H9 (cell line): ENCODE measurements at regions not wholly inside any gene's neighbourhood (a gene's known extent, or its start where the extent isn't known, plus 50 kb on each side); places are given as distances from the start of the nearest gene placed in this dataset.

Experiments used
- DNase-seq: peaks from one replicate; pipeline ENCODE4 v3.0.0-alpha.2; 2017
- H2AFZ ChIP-seq: one replicate; pipeline ENCODE4 v1.6.1; 2013; ENCODE audit warnings: mild to moderate bottlenecking, low read length, control low read depth, moderate library complexity
- H2AK5ac ChIP-seq: 2 replicates; pipeline ENCODE4 v1.6.1; 2013; ENCODE audit warnings: low read length, control low read depth, mixed read lengths; ENCODE audit not compliant: insufficient read length
- H2BK120ac ChIP-seq: one replicate; pipeline ENCODE4 v1.6.1; 2013; ENCODE audit warnings: low read depth, mild to moderate bottlenecking, low read length, control low read depth, inconsistent platforms; ENCODE audit not compliant: poor library complexity, severe bottlenecking
- H2BK12ac ChIP-seq: 2 replicates; pipeline ENCODE4 v1.6.1; 2013; ENCODE audit warnings: low read length, control low read depth, mixed read lengths, low read depth; ENCODE audit not compliant: insufficient read length
- H2BK15ac ChIP-seq: 2 replicates; pipeline ENCODE4 v1.6.1; 2013; ENCODE audit warnings: low read depth, low read length, control low read depth
- H2BK20ac ChIP-seq: one replicate; pipeline ENCODE4 v1.6.1; 2013; ENCODE audit warnings: low read depth, mild to moderate bottlenecking, low read length, control low read depth, inconsistent platforms; ENCODE audit not compliant: poor library complexity, severe bottlenecking
- H2BK5ac ChIP-seq: 2 replicates; pipeline ENCODE4 v1.6.1; 2013; ENCODE audit warnings: low read length, control low read depth, mixed read lengths; ENCODE audit not compliant: insufficient read length
- H3K14ac ChIP-seq: 2 replicates; pipeline ENCODE4 v1.6.1; 2013; ENCODE audit warnings: low read length, control low read depth; ENCODE audit not compliant: insufficient read depth
- H3K18ac ChIP-seq: 2 replicates; pipeline ENCODE4 v1.6.1; 2013; ENCODE audit warnings: low read depth, mild to moderate bottlenecking, mixed read lengths, low read length, control low read depth; ENCODE audit not compliant: insufficient read length
- H3K23ac ChIP-seq: 2 replicates; pipeline ENCODE4 v1.6.1; 2013; ENCODE audit warnings: low read length, control low read depth, mixed read lengths, low read depth; ENCODE audit not compliant: insufficient read length
- H3K23me2 ChIP-seq: 2 replicates; pipeline ENCODE4 v1.6.1; 2013; ENCODE audit warnings: low read depth, mild to moderate bottlenecking, mixed read lengths, low read length, control low read depth; ENCODE audit not compliant: insufficient read length, poor library complexity, severe bottlenecking
- H3K27ac ChIP-seq: 2 replicates; pipeline ENCODE4 v1.5.1; 2013; ENCODE audit warnings: low read length, control low read depth, mixed read lengths, low read depth; ENCODE audit not compliant: insufficient read length
- H3K27me3 ChIP-seq: 2 replicates; pipeline ENCODE4 v1.6.1; 2013; ENCODE audit warnings: low read length, control low read depth, inconsistent platforms; ENCODE audit not compliant: insufficient read depth
- H3K4ac ChIP-seq: 2 replicates; pipeline ENCODE4 v1.6.1; 2013; ENCODE audit warnings: low read depth, mild to moderate bottlenecking, control low read depth, inconsistent platforms, low read length, moderate library complexity
- H3K4me1 ChIP-seq: 2 replicates; pipeline ENCODE4 v1.6.1; 2013; ENCODE audit warnings: low read length, control low read depth, inconsistent platforms; ENCODE audit not compliant: insufficient read depth
- H3K4me2 ChIP-seq: 2 replicates; pipeline ENCODE4 v1.6.1; 2013; ENCODE audit warnings: low read length, control low read depth, mixed read lengths; ENCODE audit not compliant: insufficient read length, insufficient read depth
- H3K56ac ChIP-seq: 2 replicates; pipeline ENCODE4 v1.6.1; 2013; ENCODE audit warnings: low read depth, mild to moderate bottlenecking, mixed read lengths, low read length, control low read depth; ENCODE audit not compliant: insufficient read length
- H3K79me1 ChIP-seq: 2 replicates; pipeline ENCODE4 v1.6.1; 2013; ENCODE audit warnings: low read depth, mild to moderate bottlenecking, moderate library complexity, low read length, control low read depth, inconsistent platforms; ENCODE audit not compliant: insufficient read depth, poor library complexity, severe bottlenecking
- H3K79me2 ChIP-seq: 2 replicates; pipeline ENCODE4 v1.6.1; 2013; ENCODE audit warnings: low read length, control low read depth, inconsistent platforms; ENCODE audit not compliant: insufficient read depth
- H3K9ac ChIP-seq: 2 replicates; pipeline ENCODE4 v1.6.1; 2013; ENCODE audit warnings: low read length, control low read depth, mixed read lengths; ENCODE audit not compliant: insufficient read length; ENCODE audit errors: extremely low read depth
- H3K9me3 ChIP-seq: one replicate; pipeline ENCODE4 v1.6.1; 2013; ENCODE audit warnings: low read depth, low read length, inconsistent platforms; ENCODE audit not compliant: control insufficient read depth
- H3T11ph ChIP-seq: one replicate; pipeline ENCODE4 v1.6.1; 2013; ENCODE audit warnings: mild to moderate bottlenecking, low read length, control low read depth, inconsistent platforms
- H4K20me1 ChIP-seq: one replicate; pipeline ENCODE4 v1.6.1; 2013; ENCODE audit not compliant: control insufficient read depth, insufficient read length, insufficient read depth
- H4K5ac ChIP-seq: 2 replicates; pipeline ENCODE4 v1.6.1; 2013; ENCODE audit warnings: low read depth, mild to moderate bottlenecking, mixed read lengths, low read length, control low read depth; ENCODE audit not compliant: insufficient read length
- H4K8ac ChIP-seq: replicated peaks from 2 replicates; pipeline ENCODE4 v1.6.1; 2013; ENCODE audit warnings: low read length, control low read depth, mixed read lengths, low read depth; ENCODE audit not compliant: insufficient read length
- H4K91ac ChIP-seq: 2 replicates; pipeline ENCODE4 v1.6.1; 2013; ENCODE audit warnings: low read depth, mild to moderate bottlenecking, moderate library complexity, mixed read lengths, low read length, control low read depth; ENCODE audit not compliant: insufficient read length
- H3K27ac Mint-ChIP-seq, 3 experiments: 2 replicates in 2 of 3; 3 replicates in 1 of 3; pipeline ENCODE4 v1.8.0; 2020 to 2021; ENCODE audit warnings: mixed read lengths in 3 of 3, mild to moderate bottlenecking in 1 of 3, moderate library complexity in 1 of 3
- H3K27me3 Mint-ChIP-seq: 2 replicates; pipeline ENCODE4 v1.8.0; 2021; ENCODE audit warnings: low read depth, mild to moderate bottlenecking, moderate library complexity, mixed read lengths
- H3K36me3 Mint-ChIP-seq, 3 experiments: 2 replicates in 2 of 3; 3 replicates in 1 of 3; pipeline ENCODE4 v1.8.0; 2020 to 2021; ENCODE audit warnings: low read depth in 3 of 3, mixed read lengths in 3 of 3; ENCODE audit not compliant: insufficient read depth in 1 of 3
- H3K4me1 Mint-ChIP-seq, 2 experiments: 2 replicates each; pipeline ENCODE4 v1.8.0; 2020; ENCODE audit warnings: mixed read lengths in 2 of 2
- H3K4me3 Mint-ChIP-seq, 2 experiments: 2 replicates in 1 of 2; 3 replicates in 1 of 2; pipeline ENCODE4 v1.8.0; 2020 to 2021; ENCODE audit warnings: mild to moderate bottlenecking in 2 of 2, mixed read lengths in 2 of 2, moderate library complexity in 1 of 2
- H3K9me3 Mint-ChIP-seq, 2 experiments: 2 replicates in 1 of 2; 3 replicates in 1 of 2; pipeline ENCODE4 v1.8.0; 2020; ENCODE audit warnings: mild to moderate bottlenecking in 2 of 2, mixed read lengths in 2 of 2, moderate library complexity in 1 of 2
- WGBS: extraction: QIAGEN DNeasy Blood & Tissue Kit; methylation state at CpG from one replicate; pipeline ENCODE4 v1.1.7; 2013; ENCODE audit warnings: missing lambda C conversion rate, low lambda C conversion rate, mixed read lengths; ENCODE audit not compliant: insufficient read length; ENCODE audit errors: extremely low coverage; 5-methylcytosine and 5-hydroxymethylcytosine counted together
- TF ChIP-seq, protein P1 (sequence below): fragments of 200-600 bp; sonication (generic); conservative IDR thresholded peaks from 3 replicates; pipeline ENCODE4 v1.8.0; 2021; ENCODE audit warnings: antibody characterized with exemption, mild to moderate bottlenecking

DNA sequence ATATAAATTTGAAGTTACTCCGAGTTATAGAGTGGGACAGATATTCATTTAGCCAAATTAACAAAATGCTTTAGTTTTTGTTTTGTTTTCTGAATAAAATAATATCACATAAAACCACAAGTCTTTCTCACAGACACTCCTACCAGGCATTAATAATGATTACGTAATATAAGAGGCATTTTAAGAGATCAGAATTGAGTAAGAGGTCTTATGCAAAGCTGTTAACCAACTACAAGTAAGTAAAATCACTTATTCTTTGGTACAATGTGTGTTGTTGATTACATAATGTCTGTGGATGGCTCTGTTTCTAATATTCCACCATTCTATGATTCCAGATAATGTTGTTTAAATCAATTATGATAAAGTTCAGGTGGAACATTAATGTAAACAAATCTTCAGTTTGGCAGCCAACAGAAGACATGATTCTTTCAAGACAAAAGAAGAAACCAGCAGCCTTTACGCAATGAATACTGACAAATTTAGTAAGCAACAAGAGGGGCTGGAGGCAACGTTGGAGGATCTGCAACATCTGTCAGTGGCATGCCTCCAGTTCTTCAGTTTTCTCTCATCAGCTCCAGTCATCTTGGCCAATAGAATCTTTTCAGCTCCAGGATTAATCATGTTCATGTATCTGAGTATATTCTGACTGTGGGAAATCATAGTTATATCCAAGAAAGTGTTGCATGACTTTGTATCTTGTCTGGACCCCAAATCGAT is 403.8 kb downstream of the SLITRK5 start:
- no peaks in the 10 kb centered on the region for H3K9me3 Mint-ChIP-seq
- H3T11ph ChIP-seq, result no peak overlapping the region
- H3K4ac ChIP-seq, result no peak overlapping the region
- H2AFZ ChIP-seq, result no peak overlapping the region
- no peak overlapping the region for H3K9ac ChIP-seq
- no peak overlapping the region for H3K23ac ChIP-seq
- no peak overlapping the region for H3K4me2 ChIP-seq
- no peaks in the 10 kb centered on the region for H3K9me3 ChIP-seq
- no peak overlapping the region for H3K14ac ChIP-seq
- no peak overlapping the region for H2BK15ac ChIP-seq
- H3K27me3 ChIP-seq, result no peaks in the 10 kb centered on the region
- TF ChIP-seq, protein P1, sequence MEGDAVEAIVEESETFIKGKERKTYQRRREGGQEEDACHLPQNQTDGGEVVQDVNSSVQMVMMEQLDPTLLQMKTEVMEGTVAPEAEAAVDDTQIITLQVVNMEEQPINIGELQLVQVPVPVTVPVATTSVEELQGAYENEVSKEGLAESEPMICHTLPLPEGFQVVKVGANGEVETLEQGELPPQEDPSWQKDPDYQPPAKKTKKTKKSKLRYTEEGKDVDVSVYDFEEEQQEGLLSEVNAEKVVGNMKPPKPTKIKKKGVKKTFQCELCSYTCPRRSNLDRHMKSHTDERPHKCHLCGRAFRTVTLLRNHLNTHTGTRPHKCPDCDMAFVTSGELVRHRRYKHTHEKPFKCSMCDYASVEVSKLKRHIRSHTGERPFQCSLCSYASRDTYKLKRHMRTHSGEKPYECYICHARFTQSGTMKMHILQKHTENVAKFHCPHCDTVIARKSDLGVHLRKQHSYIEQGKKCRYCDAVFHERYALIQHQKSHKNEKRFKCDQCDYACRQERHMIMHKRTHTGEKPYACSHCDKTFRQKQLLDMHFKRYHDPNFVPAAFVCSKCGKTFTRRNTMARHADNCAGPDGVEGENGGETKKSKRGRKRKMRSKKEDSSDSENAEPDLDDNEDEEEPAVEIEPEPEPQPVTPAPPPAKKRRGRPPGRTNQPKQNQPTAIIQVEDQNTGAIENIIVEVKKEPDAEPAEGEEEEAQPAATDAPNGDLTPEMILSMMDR, result no peak
- no peaks in the 10 kb centered on the region; a peak in 1 of 4 replicates for H3K4me1 Mint-ChIP-seq
- H3K27ac ChIP-seq, result no peak overlapping the region
- H3K4me3 Mint-ChIP-seq, result no peak overlapping the region
- no peak overlapping the region for H4K8ac ChIP-seq
- 100% methylated on average over 1 of the region's 5 CpGs for WGBS
- no peak overlapping the region for H2AK5ac ChIP-seq
- no peaks in the 10 kb centered on the region for H3K27me3 Mint-ChIP-seq
- no peaks in the 10 kb centered on the region for H3K4me1 ChIP-seq
- DNase-seq, result no peak
- H3K23me2 ChIP-seq, result no peaks in the 10 kb centered on the region
- no peak overlapping the region for H4K5ac ChIP-seq
- H3K79me2 ChIP-seq, result no peaks in the 10 kb centered on the region
- H2BK120ac ChIP-seq, result no peak overlapping the region
- no peaks in the 10 kb centered on the region for H3K36me3 Mint-ChIP-seq
- no peak overlapping the region for H2BK12ac ChIP-seq
- H4K91ac ChIP-seq, result no peak overlapping the region
- no peaks in the 10 kb centered on the region for H3K79me1 ChIP-seq
- H3K18ac ChIP-seq, result no peak overlapping the region
- H2BK5ac ChIP-seq, result no peak overlapping the region
- no peak overlapping the region for H3K27ac Mint-ChIP-seq
- no peak overlapping the region for H2BK20ac ChIP-seq
- no peak overlapping the region for H3K56ac ChIP-seq
- no peaks in the 10 kb centered on the region for H4K20me1 ChIP-seq
